ENCODE measurements at regions not wholly inside any gene's neighbourhood (a gene's known extent, or its start where the extent isn't known, plus 50 kb on each side); places are given as distances from the start of the nearest gene placed in this dataset.

- no peaks in the 10 kb centered on the region for H3K27me3 ChIP-seq (replicated peaks; ENCODE audit: insufficient read depth, low read depth, low read length, poor library complexity)
- DNase-seq (ENCODE audit: low spot score), result no peak
- ChIA-PET POLR2A (ENCODE audit: low non-redundant PET) (no interaction called here), CTCF (no interaction called here)
- H3K9me3 ChIP-seq (ENCODE audit: low read depth, low read length, poor library complexity, severe bottlenecking), result no peaks in the 10 kb centered on the region
- TF ChIP-seq, protein P1, sequence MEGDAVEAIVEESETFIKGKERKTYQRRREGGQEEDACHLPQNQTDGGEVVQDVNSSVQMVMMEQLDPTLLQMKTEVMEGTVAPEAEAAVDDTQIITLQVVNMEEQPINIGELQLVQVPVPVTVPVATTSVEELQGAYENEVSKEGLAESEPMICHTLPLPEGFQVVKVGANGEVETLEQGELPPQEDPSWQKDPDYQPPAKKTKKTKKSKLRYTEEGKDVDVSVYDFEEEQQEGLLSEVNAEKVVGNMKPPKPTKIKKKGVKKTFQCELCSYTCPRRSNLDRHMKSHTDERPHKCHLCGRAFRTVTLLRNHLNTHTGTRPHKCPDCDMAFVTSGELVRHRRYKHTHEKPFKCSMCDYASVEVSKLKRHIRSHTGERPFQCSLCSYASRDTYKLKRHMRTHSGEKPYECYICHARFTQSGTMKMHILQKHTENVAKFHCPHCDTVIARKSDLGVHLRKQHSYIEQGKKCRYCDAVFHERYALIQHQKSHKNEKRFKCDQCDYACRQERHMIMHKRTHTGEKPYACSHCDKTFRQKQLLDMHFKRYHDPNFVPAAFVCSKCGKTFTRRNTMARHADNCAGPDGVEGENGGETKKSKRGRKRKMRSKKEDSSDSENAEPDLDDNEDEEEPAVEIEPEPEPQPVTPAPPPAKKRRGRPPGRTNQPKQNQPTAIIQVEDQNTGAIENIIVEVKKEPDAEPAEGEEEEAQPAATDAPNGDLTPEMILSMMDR (conservative IDR thresholded peaks at IDR 0.05; ENCODE audit: low read depth, low read length), result no peak
- no peak for TF ChIP-seq EZH2 (IDR thresholded peaks at IDR 0.05; ENCODE audit: borderline replicate concordance, low read depth, low read length, poor library complexity, severe bottlenecking)
- H3K4me1 ChIP-seq (ENCODE audit: insufficient read depth, low read length, poor library complexity, severe bottlenecking), result no peaks in the 10 kb centered on the region
- H3K4me3 ChIP-seq (ENCODE audit: low read depth, low read length, poor library complexity, severe bottlenecking), result no peak overlapping the region
- intact Hi-C loops (cut with micrococcal nuclease; ENCODE audit: unreplicated experiment), result no loop called here
- no TSS peak for BruUV-seq (replicated peaks)
- no peak overlapping the region for H3K27ac ChIP-seq (ENCODE audit: low read depth, low read length, poor library complexity, severe bottlenecking)
- no peaks in the 10 kb centered on the region for H3K36me3 ChIP-seq (ENCODE audit: insufficient read depth, low read length, poor library complexity, severe bottlenecking)
Observed at GRCh38 chr13:88586263-88586662, 915.1 kb downstream of the SLITRK5 start.

- no peaks in the 10 kb centered on the region for H3K27me3 ChIP-seq (replicated peaks; ENCODE audit: insufficient read depth, low read depth, low read length, poor library complexity)
- ChIA-PET POLR2A (ENCODE audit: low non-redundant PET) (no interaction called here), CTCF (no interaction called here)
- no peaks in the 10 kb centered on the region for H3K36me3 ChIP-seq (ENCODE audit: insufficient read depth, low read length, poor library complexity, severe bottlenecking)
- H3K9me3 ChIP-seq (ENCODE audit: low read depth, low read length, poor library complexity, severe bottlenecking), result no peaks in the 10 kb centered on the region
- H3K27ac ChIP-seq (ENCODE audit: low read depth, low read length, poor library complexity, severe bottlenecking), result no peak overlapping the region
- no peak overlapping the region for H3K4me3 ChIP-seq (ENCODE audit: low read depth, low read length, poor library complexity, severe bottlenecking)
- no peaks in the 10 kb centered on the region for H3K4me1 ChIP-seq (ENCODE audit: insufficient read depth, low read length, poor library complexity, severe bottlenecking)
- intact Hi-C loops (cut with micrococcal nuclease; ENCODE audit: unreplicated experiment), result no loop called here
- no peak for DNase-seq (ENCODE audit: low spot score)
- TF ChIP-seq EZH2 (IDR thresholded peaks at IDR 0.05; ENCODE audit: borderline replicate concordance, low read depth, low read length, poor library complexity, severe bottlenecking), result no peak
- TF ChIP-seq, protein P1 (conservative IDR thresholded peaks at IDR 0.05; ENCODE audit: low read depth, low read length), result no peak
- BruUV-seq (replicated peaks), result no TSS peak
Observed at GRCh38 chr13:88590574-88590973, 919.4 kb downstream of the SLITRK5 start.

GRCh38 chr13:88592105-88592504 is 920.9 kb downstream of the SLITRK5 start:
- DNase-seq (ENCODE audit: low spot score), result no peak
- H3K27me3 ChIP-seq (replicated peaks; ENCODE audit: insufficient read depth, low read depth, low read length, poor library complexity), result no peaks in the 10 kb centered on the region
- no peaks in the 10 kb centered on the region for H3K9me3 ChIP-seq (ENCODE audit: low read depth, low read length, poor library complexity, severe bottlenecking)
- H3K27ac ChIP-seq (ENCODE audit: low read depth, low read length, poor library complexity, severe bottlenecking), result no peak overlapping the region
- no TSS peak for BruUV-seq (replicated peaks)
- no peak overlapping the region for H3K4me3 ChIP-seq (ENCODE audit: low read depth, low read length, poor library complexity, severe bottlenecking)
- H3K4me1 ChIP-seq (ENCODE audit: insufficient read depth, low read length, poor library complexity, severe bottlenecking), result no peaks in the 10 kb centered on the region
- intact Hi-C loops (cut with micrococcal nuclease; ENCODE audit: unreplicated experiment), result no loop called here
- no peaks in the 10 kb centered on the region for H3K36me3 ChIP-seq (ENCODE audit: insufficient read depth, low read length, poor library complexity, severe bottlenecking)
- CTCF ChIA-PET, result no interaction called here
- POLR2A ChIA-PET (ENCODE audit: low non-redundant PET), result no interaction called here
- no peak for TF ChIP-seq EZH2 (IDR thresholded peaks at IDR 0.05; ENCODE audit: borderline replicate concordance, low read depth, low read length, poor library complexity, severe bottlenecking)
- TF ChIP-seq, protein P1 (conservative IDR thresholded peaks at IDR 0.05; ENCODE audit: low read depth, low read length), result no peak

Measured in A673 (cell line).